ENCODE measurements at regions not wholly inside any gene's neighbourhood (a gene's known extent, or its start where the extent isn't known, plus 50 kb on each side); places are given as distances from the start of the nearest gene placed in this dataset.

GRCh38 chr2:159875083-159875482, 77.1 kb upstream of the CD302 start:
- Histone ChIP-seq H3K9me3 (no peaks in the 10 kb centered on the region), H3K4me2 (no peak overlapping the region), H3K27ac (no peak overlapping the region), H3K4me3 (no peak overlapping the region), H3K4me1 (no peaks in the 10 kb centered on the region)
- ATAC-seq (no peak; a peak in 1 of 6 replicates), FAIRE-seq (no peak), DNase-seq (ENCODE audit: low read depth in 1 of 2, low spot score in 1 of 2) (no peak)
- CTCF ChIA-PET = interaction anchor here (1.4 kb wide), 1 partner anchor 47 kb away, joined by 3 read pairs; no protein-coding TSS in a partner anchor
- POLR2A ChIA-PET = no interaction called here
- 75% methylated on average over 3 of the region's 3 CpGs for WGBS (ENCODE audit: missing lambda C conversion rate)
- no peak for TF ChIP-seq GATA3 (IDR thresholded peaks at IDR 0.05; ENCODE audit: borderline replicate concordance)
- TF ChIP-seq RNF2 (IDR thresholded peaks at IDR 0.05; ENCODE audit: borderline replicate concordance, low read depth) = no peak
- no peak for TF ChIP-seq ATOH8 (CRISPR knock-in tag; IDR thresholded peaks at IDR 0.05; ENCODE audit: low read depth)
- TF ChIP-seq ZSCAN20 (CRISPR knock-in tag; IDR thresholded peaks at IDR 0.05) = no peak
- TF ChIP-seq FOXS1 (CRISPR knock-in tag; IDR thresholded peaks at IDR 0.05) = no peak
- no peak for TF ChIP-seq RCOR1 (IDR thresholded peaks at IDR 0.05; ENCODE audit: low read depth, low read length)
- no peak for TF ChIP-seq NPAS2 (CRISPR knock-in tag; IDR thresholded peaks at IDR 0.05; ENCODE audit: borderline replicate concordance)
- TF ChIP-seq, protein P1, sequence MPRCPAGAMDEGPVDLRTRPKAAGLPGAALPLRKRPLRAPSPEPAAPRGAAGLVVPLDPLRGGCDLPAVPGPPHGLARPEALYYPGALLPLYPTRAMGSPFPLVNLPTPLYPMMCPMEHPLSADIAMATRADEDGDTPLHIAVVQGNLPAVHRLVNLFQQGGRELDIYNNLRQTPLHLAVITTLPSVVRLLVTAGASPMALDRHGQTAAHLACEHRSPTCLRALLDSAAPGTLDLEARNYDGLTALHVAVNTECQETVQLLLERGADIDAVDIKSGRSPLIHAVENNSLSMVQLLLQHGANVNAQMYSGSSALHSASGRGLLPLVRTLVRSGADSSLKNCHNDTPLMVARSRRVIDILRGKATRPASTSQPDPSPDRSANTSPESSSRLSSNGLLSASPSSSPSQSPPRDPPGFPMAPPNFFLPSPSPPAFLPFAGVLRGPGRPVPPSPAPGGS (IDR thresholded peaks at IDR 0.05) = no peak

DNA sequence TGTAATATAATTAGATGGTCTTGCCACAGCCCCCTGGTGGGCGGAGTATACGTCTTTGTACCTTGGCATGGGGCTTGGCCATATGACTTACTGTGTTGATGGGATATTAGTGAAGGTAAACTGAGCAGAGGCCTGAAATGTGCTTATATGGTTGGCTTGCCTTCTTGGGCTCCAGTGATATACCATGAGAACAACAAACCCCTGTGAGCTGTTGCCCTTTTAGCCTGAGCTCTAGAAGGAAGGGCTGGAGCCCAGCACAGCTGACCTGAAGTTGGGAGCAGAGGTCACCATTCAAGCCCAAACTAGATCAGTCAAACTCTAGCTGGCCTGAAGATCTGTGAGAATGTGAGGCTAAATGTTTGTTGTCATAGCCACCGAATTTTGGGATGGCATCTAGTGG, 75.2 kb upstream of the CD302 start:
- ChIA-PET CTCF (no interaction called here), POLR2A (no interaction called here)
- ATAC-seq = peak; percentile 45 to 50; a peak in 4 of 6 replicates
- FAIRE-seq = no peak
- no peak for DNase-seq (ENCODE audit: low read depth in 1 of 2, low spot score in 1 of 2)
- Histone ChIP-seq H3K27ac (no peak overlapping the region), H3K4me1 (no peaks in the 10 kb centered on the region), H3K9me3 (no peaks in the 10 kb centered on the region), H3K4me3 (no peak overlapping the region), H3K4me2 (no peak overlapping the region)
- 36% methylated on average over 3 of the region's 3 CpGs for WGBS (ENCODE audit: missing lambda C conversion rate)
- TF ChIP-seq SREBF2 (IDR thresholded peaks at IDR 0.05) (no peak), RARB (CRISPR knock-in tag; IDR thresholded peaks at IDR 0.05) (no peak), SMC3 (IDR thresholded peaks at IDR 0.05) (no peak), NPAS2 (CRISPR knock-in tag; IDR thresholded peaks at IDR 0.05; ENCODE audit: borderline replicate concordance) (no peak), KDM5A (IDR thresholded peaks at IDR 0.05) (no peak), RCOR1 (IDR thresholded peaks at IDR 0.05; ENCODE audit: low read depth, low read length) (no peak), FOSB (CRISPR knock-in tag; IDR thresholded peaks at IDR 0.05) (no peak), HOXA7 (CRISPR knock-in tag; IDR thresholded peaks at IDR 0.05) (no peak), FOSL2 (IDR thresholded peaks at IDR 0.05) (no peak), FOSL2 (CRISPR knock-in tag; IDR thresholded peaks at IDR 0.05) (no peak)
- TF ChIP-seq, protein P1 (IDR thresholded peaks at IDR 0.05) = no peak
- TF ChIP-seq, protein P2, sequence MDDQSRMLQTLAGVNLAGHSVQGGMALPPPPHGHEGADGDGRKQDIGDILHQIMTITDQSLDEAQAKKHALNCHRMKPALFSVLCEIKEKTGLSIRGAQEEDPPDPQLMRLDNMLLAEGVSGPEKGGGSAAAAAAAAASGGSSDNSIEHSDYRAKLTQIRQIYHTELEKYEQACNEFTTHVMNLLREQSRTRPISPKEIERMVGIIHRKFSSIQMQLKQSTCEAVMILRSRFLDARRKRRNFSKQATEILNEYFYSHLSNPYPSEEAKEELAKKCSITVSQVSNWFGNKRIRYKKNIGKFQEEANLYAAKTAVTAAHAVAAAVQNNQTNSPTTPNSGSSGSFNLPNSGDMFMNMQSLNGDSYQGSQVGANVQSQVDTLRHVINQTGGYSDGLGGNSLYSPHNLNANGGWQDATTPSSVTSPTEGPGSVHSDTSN (IDR thresholded peaks at IDR 0.05) = no peak

DNA sequence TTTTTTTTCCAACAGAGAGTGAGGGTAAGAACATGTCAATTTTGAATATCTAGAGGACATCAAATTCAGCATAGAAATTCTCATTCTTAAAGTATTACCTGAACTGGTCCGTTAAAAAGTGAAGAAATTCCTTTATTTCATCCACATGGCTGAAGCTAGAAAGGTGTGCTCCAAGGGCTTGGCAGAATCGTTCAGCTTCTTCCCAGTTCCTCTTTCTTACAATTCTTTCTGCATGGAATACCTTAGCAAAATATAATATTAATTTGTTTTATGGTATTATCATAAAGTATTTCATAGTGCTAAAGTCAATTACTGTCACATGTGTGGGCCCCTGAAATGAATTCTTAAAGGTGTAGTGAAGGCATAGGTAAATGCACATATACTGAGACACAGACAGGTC, 74.3 kb upstream of the CD302 start:
- ChIA-PET POLR2A (no interaction called here), CTCF (no interaction called here)
- Histone ChIP-seq H3K4me3 (no peak overlapping the region), H3K4me2 (no peak overlapping the region), H3K9me3 (no peaks in the 10 kb centered on the region), H3K4me1 (no peaks in the 10 kb centered on the region), H3K27ac (no peak overlapping the region)
- WGBS (ENCODE audit: missing lambda C conversion rate) = 62% methylated on average over 2 of the region's 2 CpGs
- DNase-seq (ENCODE audit: low read depth in 1 of 2, low spot score in 1 of 2) (no peak), ATAC-seq (no peak; a peak in 1 of 6 replicates), FAIRE-seq (no peak)
- TF ChIP-seq SREBF2 (IDR thresholded peaks at IDR 0.05) = no peak
- TF ChIP-seq HOXB13 (CRISPR knock-in tag; IDR thresholded peaks at IDR 0.05; ENCODE audit: low read depth) = no peak
- TF ChIP-seq MAFK (IDR thresholded peaks at IDR 0.05; ENCODE audit: partially characterized antibody) = no peak
- no peak for TF ChIP-seq HDAC2 (IDR thresholded peaks at IDR 0.05)
- no peak for TF ChIP-seq RARB (CRISPR knock-in tag; IDR thresholded peaks at IDR 0.05)
- TF ChIP-seq PHF8 (IDR thresholded peaks at IDR 0.05; ENCODE audit: borderline replicate concordance, low read depth) = no peak
- no peak for TF ChIP-seq NFE2L2 (conservative IDR thresholded peaks at IDR 0.05; ENCODE audit: low read length)
- TF ChIP-seq, protein P3, sequence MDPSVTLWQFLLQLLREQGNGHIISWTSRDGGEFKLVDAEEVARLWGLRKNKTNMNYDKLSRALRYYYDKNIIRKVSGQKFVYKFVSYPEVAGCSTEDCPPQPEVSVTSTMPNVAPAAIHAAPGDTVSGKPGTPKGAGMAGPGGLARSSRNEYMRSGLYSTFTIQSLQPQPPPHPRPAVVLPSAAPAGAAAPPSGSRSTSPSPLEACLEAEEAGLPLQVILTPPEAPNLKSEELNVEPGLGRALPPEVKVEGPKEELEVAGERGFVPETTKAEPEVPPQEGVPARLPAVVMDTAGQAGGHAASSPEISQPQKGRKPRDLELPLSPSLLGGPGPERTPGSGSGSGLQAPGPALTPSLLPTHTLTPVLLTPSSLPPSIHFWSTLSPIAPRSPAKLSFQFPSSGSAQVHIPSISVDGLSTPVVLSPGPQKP (IDR thresholded peaks at IDR 0.05; ENCODE audit: low read depth, low read length) = no peak
- TF ChIP-seq TP53 (CRISPR knock-in tag; IDR thresholded peaks at IDR 0.05) = no peak
- no peak for TF ChIP-seq MYC (IDR thresholded peaks at IDR 0.05; ENCODE audit: borderline replicate concordance, low read length)
- no peak for TF ChIP-seq USF2 (IDR thresholded peaks at IDR 0.05)

Data from A549 (cell line).